Activated CD4-positive, alpha-beta T cell treated with anti-CD3 and anti-CD28 coated beads for 36 hours (primary cell): ENCODE measurements at regions not wholly inside any gene's neighbourhood (a gene's known extent, or its start where the extent isn't known, plus 50 kb on each side); places are given as distances from the start of the nearest gene placed in this dataset.

Source experiments
- ATAC-seq: fragments of 200-7000 bp; cut with Tn5 transposase; one replicate; pipeline ENCODE4 v1.10.0; 2021; ENCODE audit warnings: mild to moderate bottlenecking, moderate library complexity
- CTCF ChIA-PET: fragments of 350-600 bp; sonication (Branson Sonifier 250); formaldehyde crosslinking; loops from one replicate; lab custom pipeline; 2021; ENCODE audit warnings: antibody characterized with exemption; lab: Charles Lee
- POLR2A ChIA-PET: fragments of 350-600 bp; sonication (Branson Sonifier 250); formaldehyde crosslinking; loops from one replicate; lab custom pipeline; 2021; ENCODE audit warnings: antibody characterized with exemption, inconsistent platforms; lab: Charles Lee
- DNase-seq: peaks from one replicate; pipeline ENCODE4 v3.0.0-alpha.2; 2020
- H3K27ac Mint-ChIP-seq: one replicate; pipeline ENCODE4 v1.8.0; 2021; ENCODE audit warnings: mixed read lengths
- H3K27me3 Mint-ChIP-seq: one replicate; pipeline ENCODE4 v1.8.0; 2021; ENCODE audit warnings: mixed read lengths
- H3K36me3 Mint-ChIP-seq: one replicate; pipeline ENCODE4 v1.8.0; 2021; ENCODE audit warnings: low read depth, mixed read lengths
- H3K4me1 Mint-ChIP-seq: one replicate; pipeline ENCODE4 v1.8.0; 2021; ENCODE audit warnings: mixed read lengths
- H3K4me3 Mint-ChIP-seq: one replicate; pipeline ENCODE4 v1.8.0; 2021; ENCODE audit warnings: mild to moderate bottlenecking, moderate library complexity, mixed read lengths
- H3K9me3 Mint-ChIP-seq: one replicate; pipeline ENCODE4 v1.8.0; 2021; ENCODE audit warnings: low read depth, mixed read lengths
- intact Hi-C, 2 experiments: fragments of 100-400 bp; cut with DNase I in 1 of 2; cut with micrococcal nuclease in 1 of 2; formaldehyde crosslinking; loops; one replicate each; pipeline versions ENCODE4 v1.14.2 to v1.15.1; 2022 to 2024; cut with DNase I, micrococcal nuclease

DNA sequence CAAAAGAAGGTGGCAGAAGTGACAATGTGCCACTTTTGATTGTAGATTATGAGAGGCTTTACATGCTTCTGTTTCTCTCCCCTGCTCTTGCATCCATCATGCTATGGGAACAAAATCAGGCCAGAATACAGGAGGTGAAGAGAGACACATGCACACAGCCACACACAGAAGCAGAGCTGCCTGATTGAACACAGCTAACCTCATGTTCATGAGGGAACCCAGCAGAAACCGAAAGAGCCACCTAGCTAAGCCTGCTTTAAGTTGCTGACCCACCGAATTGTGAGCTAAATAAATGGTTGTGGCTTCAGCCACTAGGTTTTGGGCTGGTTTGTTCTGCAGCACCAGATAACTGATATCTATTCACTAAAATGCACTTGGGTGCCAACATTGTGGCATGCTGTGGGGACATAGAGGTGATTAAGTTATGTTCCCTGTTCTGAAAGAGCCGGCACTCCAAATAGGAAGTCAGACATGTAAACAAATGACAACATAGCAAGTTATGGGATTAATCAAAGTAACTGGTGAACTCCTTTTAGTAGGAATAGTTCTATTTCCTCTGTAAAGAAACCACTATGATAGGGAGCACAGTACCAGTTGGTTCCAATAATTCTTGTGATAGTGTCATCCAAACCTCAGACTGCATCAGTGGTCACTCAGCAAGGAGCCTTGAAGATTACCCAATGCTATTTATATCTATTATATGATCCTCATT lies 93.6 kb upstream of the TNC start:
- no peaks in the 10 kb centered on the region for H3K36me3 Mint-ChIP-seq
- intact Hi-C loops, result no loop called here
- H3K4me1 Mint-ChIP-seq, result peaks cover 24% of the 10 kb centered on the region
- H3K4me3 Mint-ChIP-seq, result no peak overlapping the region
- ChIA-PET CTCF (interaction anchor here (0.6 kb wide), 1 partner anchor 257 kb away, joined by 3 read pairs; no protein-coding TSS in a partner anchor), POLR2A (no interaction called here)
- DNase-seq, result no peak
- H3K9me3 Mint-ChIP-seq, result no peaks in the 10 kb centered on the region
- peaks cover 29% of the 10 kb centered on the region for H3K27me3 Mint-ChIP-seq
- ATAC-seq, result no peak
- H3K27ac Mint-ChIP-seq, result no peak overlapping the region

- DNase-seq, result no peak
- ChIA-PET POLR2A (no interaction called here), CTCF (no interaction called here)
- Mint-ChIP-seq H3K9me3 (no peaks in the 10 kb centered on the region), H3K36me3 (no peaks in the 10 kb centered on the region), H3K4me1 (peaks cover 18% of the 10 kb centered on the region), H3K4me3 (no peak overlapping the region), H3K27me3 (peaks cover 29% of the 10 kb centered on the region), H3K27ac (no peak overlapping the region)
- no peak for ATAC-seq
- intact Hi-C loops, result no loop called here
Measured at GRCh38 chr9:115212125-115212605, 94.2 kb upstream of the TNC start.

GRCh38 chr9:115212832-115213231 lies 94.9 kb upstream of the TNC start:
- ChIA-PET CTCF (no interaction called here), POLR2A (no interaction called here)
- Mint-ChIP-seq H3K27ac (no peak overlapping the region), H3K27me3 (peaks cover 31% of the 10 kb centered on the region), H3K4me3 (no peak overlapping the region), H3K4me1 (peaks cover 14% of the 10 kb centered on the region), H3K36me3 (no peaks in the 10 kb centered on the region), H3K9me3 (no peaks in the 10 kb centered on the region)
- no peak for DNase-seq
- intact Hi-C loops, result no loop called here
- no peak for ATAC-seq

- POLR2A ChIA-PET, result no interaction called here
- no peak overlapping the region for H3K4me3 Mint-ChIP-seq
- H3K9me3 Mint-ChIP-seq, result no peaks in the 10 kb centered on the region
- intact Hi-C loops, result no loop called here
- H3K27ac Mint-ChIP-seq, result no peak overlapping the region
- no peak for ATAC-seq
- DNase-seq, result no peak
- CTCF ChIA-PET, result no interaction called here
- no peaks in the 10 kb centered on the region for H3K36me3 Mint-ChIP-seq
- peaks cover 29% of the 10 kb centered on the region for H3K27me3 Mint-ChIP-seq
- H3K4me1 Mint-ChIP-seq, result peaks cover 10% of the 10 kb centered on the region
Measured at GRCh38 chr9:115213818-115214334, 95.9 kb upstream of the TNC start.

DNA sequence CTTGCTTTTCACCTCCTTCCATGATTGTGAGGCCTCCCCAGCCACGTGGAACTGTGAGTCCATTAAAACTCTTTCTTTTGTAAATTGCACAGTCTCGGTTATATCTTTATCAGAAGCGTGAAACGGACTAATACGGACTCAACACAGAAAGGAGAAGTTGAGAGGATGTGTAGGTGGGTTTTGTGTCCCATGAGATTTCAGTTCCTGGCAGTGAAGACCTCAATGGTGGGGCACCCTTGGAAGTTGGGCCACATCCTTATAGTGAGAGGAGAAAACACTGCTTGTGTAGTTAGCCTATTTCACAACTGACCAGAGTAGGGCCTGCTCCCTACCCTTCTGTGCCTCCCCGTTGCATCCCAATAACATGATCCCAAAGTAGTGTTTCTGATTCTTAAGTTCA lies 98.9 kb upstream of the TNC start:
- Mint-ChIP-seq H3K36me3 (no peaks in the 10 kb centered on the region), H3K4me1 (no peaks in the 10 kb centered on the region)
- no peak for ATAC-seq

DNA sequence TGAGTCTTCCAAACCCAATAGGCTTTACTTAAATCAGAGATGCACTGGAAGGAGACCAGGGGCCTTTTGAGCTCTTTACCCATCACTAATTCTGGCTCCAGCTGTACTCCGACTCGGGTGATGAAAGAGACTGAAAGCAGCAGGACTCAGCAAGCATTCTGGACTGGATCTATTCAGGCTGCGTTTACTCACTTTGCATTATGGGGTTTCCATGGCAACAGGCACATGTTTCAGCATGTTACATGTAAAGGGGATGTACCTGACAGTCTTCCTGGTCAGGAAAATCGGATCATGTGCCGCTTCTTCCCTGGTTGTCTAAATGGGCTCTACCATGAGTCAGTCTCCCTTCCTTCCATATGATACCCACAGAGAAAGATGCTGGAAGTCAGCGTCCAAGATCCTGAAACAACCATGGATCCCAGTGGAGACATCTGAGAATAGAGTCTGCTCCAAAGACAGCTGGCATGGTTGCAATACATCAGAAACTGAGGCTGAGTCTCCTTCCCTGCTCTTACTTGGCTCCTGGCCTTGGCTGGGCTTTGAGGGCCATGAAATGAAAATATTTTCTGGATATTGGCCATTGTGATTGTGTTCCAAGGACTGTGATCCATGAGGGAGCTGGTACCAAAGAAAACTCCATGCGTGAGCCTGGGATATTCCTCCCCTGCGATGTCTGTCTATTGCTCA lies 102.5 kb upstream of the TNC start:
- peaks cover 21% of the 10 kb centered on the region for H3K27me3 Mint-ChIP-seq
- DNase-seq (no peak), ATAC-seq (no peak)
- ChIA-PET CTCF (interaction anchor here (0.5 to 1.1 kb wide), 2 partner anchors 12 to 21 kb away, joined by 3 read pairs; no protein-coding TSS in a partner anchor), POLR2A (no interaction called here)
- no peaks in the 10 kb centered on the region for H3K4me1 Mint-ChIP-seq
- H3K36me3 Mint-ChIP-seq, result no peaks in the 10 kb centered on the region
- no peaks in the 10 kb centered on the region for H3K9me3 Mint-ChIP-seq
- no peak overlapping the region for H3K27ac Mint-ChIP-seq
- intact Hi-C loops, result no loop called here
- no peak overlapping the region for H3K4me3 Mint-ChIP-seq

More for the DNA sequence above, 98.9 kb upstream of the TNC start:
- H3K27ac Mint-ChIP-seq, result no peak overlapping the region
- peaks cover 25% of the 10 kb centered on the region for H3K27me3 Mint-ChIP-seq
- no peak overlapping the region for H3K4me3 Mint-ChIP-seq
- H3K9me3 Mint-ChIP-seq, result no peaks in the 10 kb centered on the region
- no peak for DNase-seq
- ChIA-PET POLR2A (no interaction called here), CTCF (interaction anchor here (1.3 kb wide), 1 partner anchor 16 kb away, joined by 3 read pairs; no protein-coding TSS in a partner anchor)
- intact Hi-C loops, result no loop called here

- no peak overlapping the region for H3K4me3 Mint-ChIP-seq
- ATAC-seq, result no peak
- no peak overlapping the region for H3K27ac Mint-ChIP-seq
- H3K27me3 Mint-ChIP-seq, result peaks cover 13% of the 10 kb centered on the region
- ChIA-PET POLR2A (no interaction called here), CTCF (no interaction called here)
- no peaks in the 10 kb centered on the region for H3K9me3 Mint-ChIP-seq
- no peak for DNase-seq
- H3K4me1 Mint-ChIP-seq, result no peaks in the 10 kb centered on the region
- intact Hi-C loops, result no loop called here
- no peaks in the 10 kb centered on the region for H3K36me3 Mint-ChIP-seq
Measured at GRCh38 chr9:115223471-115223870, 105.5 kb upstream of the TNC start.

DNA sequence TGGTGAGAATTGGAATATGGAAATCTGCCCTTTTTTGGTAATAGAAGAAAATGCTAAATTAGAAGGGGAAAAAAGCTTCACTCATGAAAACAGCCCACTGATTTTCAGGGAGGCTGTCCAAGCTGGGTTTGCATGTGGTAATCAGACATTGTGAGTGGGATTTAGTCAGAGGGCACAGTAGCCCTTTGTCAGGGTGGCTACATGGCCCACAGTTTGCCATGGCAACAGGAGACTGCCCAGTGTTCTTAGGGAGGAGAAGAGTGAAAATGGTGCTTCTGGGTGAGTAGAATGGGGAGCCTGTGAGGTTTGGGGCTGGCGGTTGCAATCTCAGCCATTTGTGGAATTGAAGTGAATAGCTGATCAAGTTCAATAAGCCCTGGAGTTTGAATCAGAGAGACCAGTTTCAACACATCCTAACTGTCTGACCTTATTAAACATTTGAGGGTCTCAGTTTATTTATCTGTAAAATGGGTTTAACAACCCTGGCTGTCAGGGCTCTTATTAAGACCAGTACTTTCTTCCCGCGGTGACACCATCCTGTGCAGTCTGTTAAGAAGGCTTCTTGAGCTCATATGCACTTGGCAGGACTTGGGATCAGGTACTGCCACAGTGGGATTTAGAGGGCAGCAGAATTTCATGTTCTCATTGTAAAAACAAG lies 107.6 kb upstream of the TNC start:
- peaks cover 11% of the 10 kb centered on the region for H3K27me3 Mint-ChIP-seq
- H3K9me3 Mint-ChIP-seq, result no peaks in the 10 kb centered on the region
- H3K27ac Mint-ChIP-seq, result no peak overlapping the region
- no peaks in the 10 kb centered on the region for H3K4me1 Mint-ChIP-seq
- CTCF ChIA-PET, result no interaction called here
- POLR2A ChIA-PET, result no interaction called here
- no peaks in the 10 kb centered on the region for H3K36me3 Mint-ChIP-seq
- DNase-seq (no peak), ATAC-seq (no peak)
- no peak overlapping the region for H3K4me3 Mint-ChIP-seq
- intact Hi-C loops, result no loop called here

- Mint-ChIP-seq H3K27ac (no peak overlapping the region), H3K27me3 (peaks cover 11% of the 10 kb centered on the region), H3K9me3 (no peaks in the 10 kb centered on the region), H3K4me1 (no peaks in the 10 kb centered on the region), H3K36me3 (no peaks in the 10 kb centered on the region), H3K4me3 (no peak overlapping the region)
- ChIA-PET CTCF (no interaction called here), POLR2A (no interaction called here)
- DNase-seq, result no peak
- intact Hi-C loops, result no loop called here
- ATAC-seq, result no peak
Measured at GRCh38 chr9:115226152-115226551, 108.2 kb upstream of the TNC start.

- no peaks in the 10 kb centered on the region for H3K4me1 Mint-ChIP-seq
- H3K4me3 Mint-ChIP-seq, result no peak overlapping the region
- intact Hi-C loops, result no loop called here
- peaks cover 18% of the 10 kb centered on the region for H3K27me3 Mint-ChIP-seq
- ChIA-PET POLR2A (no interaction called here), CTCF (no interaction called here)
- H3K36me3 Mint-ChIP-seq, result no peaks in the 10 kb centered on the region
- H3K27ac Mint-ChIP-seq, result no peak overlapping the region
- no peak for ATAC-seq
- no peak for DNase-seq
- no peaks in the 10 kb centered on the region for H3K9me3 Mint-ChIP-seq
Measured at GRCh38 chr9:115229496-115229895, 111.5 kb upstream of the TNC start.

DNA sequence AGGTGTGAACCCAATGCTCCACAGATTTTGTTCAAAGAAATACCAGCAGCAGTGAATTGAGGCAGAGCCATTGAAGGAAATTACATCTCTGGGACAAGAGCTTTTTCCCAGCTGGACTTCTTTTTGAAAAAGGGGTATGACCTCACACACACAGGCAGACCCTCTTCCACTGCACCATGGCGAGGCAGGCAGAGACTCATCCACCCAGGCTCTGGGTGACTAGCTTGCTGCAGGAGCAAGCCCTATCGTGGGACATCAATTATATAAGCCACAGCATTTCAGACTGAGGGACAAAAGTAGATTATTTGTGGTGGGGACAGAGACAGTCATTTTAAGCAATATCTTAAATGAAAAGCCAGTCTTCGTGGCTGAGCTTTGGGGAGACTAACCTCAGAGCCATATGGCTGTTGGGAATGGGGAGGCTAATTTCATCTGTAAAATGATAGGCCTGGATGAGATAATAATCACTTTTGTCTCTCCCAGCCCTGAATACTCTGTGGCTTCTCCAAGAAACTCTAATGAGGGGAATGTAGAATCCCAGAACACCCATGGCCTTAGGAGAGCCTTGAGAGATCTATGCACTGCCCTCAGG lies 113.1 kb upstream of the TNC start:
- no peaks in the 10 kb centered on the region for H3K4me1 Mint-ChIP-seq
- no peak overlapping the region for H3K27ac Mint-ChIP-seq
- no peaks in the 10 kb centered on the region for H3K9me3 Mint-ChIP-seq
- peaks cover 16% of the 10 kb centered on the region for H3K27me3 Mint-ChIP-seq
- H3K36me3 Mint-ChIP-seq, result no peaks in the 10 kb centered on the region
- intact Hi-C loops, result no loop called here
- POLR2A ChIA-PET, result no interaction called here
- CTCF ChIA-PET, result no interaction called here
- no peak overlapping the region for H3K4me3 Mint-ChIP-seq
- DNase-seq (no peak), ATAC-seq (no peak)
